Activated CD4-positive, alpha-beta T cell treated with anti-CD3 and anti-CD28 coated beads for 24 hours (primary cell): ENCODE measurements at regions not wholly inside any gene's neighbourhood (a gene's known extent, or its start where the extent isn't known, plus 50 kb on each side); places are given as distances from the start of the nearest gene placed in this dataset.

ENCODE experiments used
- DNase-seq, 2 donors: peaks; one replicate each; pipeline ENCODE4 v3.0.0-alpha.2; 2020; ENCODE audit warnings: low read depth in 2 of 2

GRCh38 chr5:32989815-32990214 is 278.7 kb downstream of the NPR3 start:
- DNase-seq, result no peak

GRCh38 chr5:32990593-32991420 is 279.7 kb downstream of the NPR3 start:
- no peak for DNase-seq

GRCh38 chr5:32991421-32991815 is 280.3 kb downstream of the NPR3 start:
- DNase-seq, result no peak

- no peak for DNase-seq
Observed at GRCh38 chr5:32996336-32996735, 285.2 kb downstream of the NPR3 start.

- DNase-seq, result no peak
Observed at GRCh38 chr5:33008751-33009418, 297.8 kb downstream of the NPR3 start.

- DNase-seq, result no peak
Observed at GRCh38 chr5:33010846-33011245, 299.7 kb downstream of the NPR3 start.

- no peak for DNase-seq
Observed at GRCh38 chr5:33011801-33012200, 300.7 kb downstream of the NPR3 start.

GRCh38 chr5:33023649-33024048 is 312.5 kb downstream of the NPR3 start:
- no peak for DNase-seq

- DNase-seq, result no peak
Observed at GRCh38 chr5:33032271-33033070, 321.4 kb downstream of the NPR3 start.

GRCh38 chr5:33033516-33033915 is 322.4 kb downstream of the NPR3 start:
- DNase-seq, result no peak

- DNase-seq, result no peak
Observed at GRCh38 chr5:33034777-33035176, 323.7 kb downstream of the NPR3 start.

GRCh38 chr5:33035851-33036527 is 324.9 kb downstream of the NPR3 start:
- no peak for DNase-seq

GRCh38 chr5:33037076-33037475 is 326.0 kb downstream of the NPR3 start:
- DNase-seq, result no peak

- DNase-seq, result no peak
Observed at GRCh38 chr5:33041586-33041985, 330.5 kb downstream of the NPR3 start.

GRCh38 chr5:33043343-33043997 is 332.3 kb downstream of the NPR3 start:
- no peak for DNase-seq

GRCh38 chr5:33046091-33046490 is 335.0 kb downstream of the NPR3 start:
- DNase-seq, result no peak

GRCh38 chr5:33048315-33048714 is 337.2 kb downstream of the NPR3 start:
- no peak for DNase-seq

- DNase-seq, result no peak
Observed at GRCh38 chr5:33049298-33049697, 338.2 kb downstream of the NPR3 start.

- no peak for DNase-seq
Observed at GRCh38 chr5:33049842-33050241, 338.7 kb downstream of the NPR3 start.

GRCh38 chr5:33059081-33059480 is 348.0 kb downstream of the NPR3 start:
- no peak for DNase-seq

- no peak for DNase-seq
Observed at GRCh38 chr5:33065131-33065530, 354.0 kb downstream of the NPR3 start.
